ENCODE measurements at regions not wholly inside any gene's neighbourhood (a gene's known extent, or its start where the extent isn't known, plus 50 kb on each side); places are given as distances from the start of the nearest gene placed in this dataset.

DNA sequence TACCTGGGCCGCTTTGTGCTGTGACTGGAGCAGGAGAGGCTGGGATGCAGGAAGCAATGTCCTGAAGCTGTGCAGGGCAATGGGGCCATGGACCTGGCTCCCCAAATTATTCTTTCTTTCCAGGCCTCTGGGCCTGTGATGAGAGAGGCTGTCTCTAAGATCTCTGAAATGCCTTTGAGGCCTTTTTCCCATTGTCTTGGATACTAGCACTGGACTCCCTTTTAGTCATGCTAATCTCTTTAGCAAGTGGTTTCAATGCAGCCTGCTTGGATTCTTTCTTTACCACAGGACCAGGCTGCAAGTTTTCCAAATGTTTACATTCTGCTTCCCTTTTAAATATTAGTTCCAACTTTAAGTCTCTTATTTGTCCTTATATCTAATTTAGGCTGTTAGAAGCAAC lies 64.8 kb upstream of the SGO1 start:
- no peaks in the 10 kb centered on the region for H4K20me1 ChIP-seq (ENCODE audit: insufficient read depth)
- no TSS peak for BruUV-seq (replicated peaks)
- no peaks in the 10 kb centered on the region for H3K4me1 ChIP-seq (ENCODE audit: control insufficient read depth in 1 of 2, insufficient read depth in 2 of 2, low read length in 2 of 2)
- TF ChIP-seq POLR2A (IDR thresholded peaks at IDR 0.05; ENCODE audit: borderline replicate concordance, extremely low read depth, insufficient read depth, insufficient read length) (no peak), SIN3A (IDR thresholded peaks at IDR 0.05; ENCODE audit: low read depth) (no peak), TCF7L2 (IDR thresholded peaks at IDR 0.05; ENCODE audit: borderline replicate concordance, extremely low read depth, insufficient read depth, insufficient read length) (no peak), SRF (IDR thresholded peaks at IDR 0.05; ENCODE audit: low read depth) (no peak), ZFX (IDR thresholded peaks at IDR 0.05) (no peak)
- TF ChIP-seq, protein P1, sequence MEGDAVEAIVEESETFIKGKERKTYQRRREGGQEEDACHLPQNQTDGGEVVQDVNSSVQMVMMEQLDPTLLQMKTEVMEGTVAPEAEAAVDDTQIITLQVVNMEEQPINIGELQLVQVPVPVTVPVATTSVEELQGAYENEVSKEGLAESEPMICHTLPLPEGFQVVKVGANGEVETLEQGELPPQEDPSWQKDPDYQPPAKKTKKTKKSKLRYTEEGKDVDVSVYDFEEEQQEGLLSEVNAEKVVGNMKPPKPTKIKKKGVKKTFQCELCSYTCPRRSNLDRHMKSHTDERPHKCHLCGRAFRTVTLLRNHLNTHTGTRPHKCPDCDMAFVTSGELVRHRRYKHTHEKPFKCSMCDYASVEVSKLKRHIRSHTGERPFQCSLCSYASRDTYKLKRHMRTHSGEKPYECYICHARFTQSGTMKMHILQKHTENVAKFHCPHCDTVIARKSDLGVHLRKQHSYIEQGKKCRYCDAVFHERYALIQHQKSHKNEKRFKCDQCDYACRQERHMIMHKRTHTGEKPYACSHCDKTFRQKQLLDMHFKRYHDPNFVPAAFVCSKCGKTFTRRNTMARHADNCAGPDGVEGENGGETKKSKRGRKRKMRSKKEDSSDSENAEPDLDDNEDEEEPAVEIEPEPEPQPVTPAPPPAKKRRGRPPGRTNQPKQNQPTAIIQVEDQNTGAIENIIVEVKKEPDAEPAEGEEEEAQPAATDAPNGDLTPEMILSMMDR (IDR thresholded peaks at IDR 0.05 in 2 of 3, conservative IDR thresholded peaks at IDR 0.05 in 1 of 3; ENCODE audit: borderline replicate concordance in 1 of 3, insufficient read depth in 1 of 3, low read depth in 2 of 3, low read length in 2 of 3) = no peak
- no peak overlapping the region for H3K4me3 ChIP-seq (replicated peaks in 1 of 2; ENCODE audit: low read depth in 1 of 2, low read length in 2 of 2)
- H3K79me2 ChIP-seq (ENCODE audit: insufficient read depth, low read length) = no peaks in the 10 kb centered on the region
- no peak overlapping the region for H3K27ac ChIP-seq (ENCODE audit: low read depth, low read length)
- no peaks in the 10 kb centered on the region for H3K9me2 ChIP-seq (ENCODE audit: insufficient read depth)
- no peak for DNase-seq (ENCODE audit: low read depth, low spot score)
- intact Hi-C loops (cut with micrococcal nuclease) = no loop called here
- H3K9ac ChIP-seq (ENCODE audit: low read length) = no peak overlapping the region
- RAD21 ChIA-PET (ENCODE audit: low non-redundant PET in 1 of 2, low total read pairs in 2 of 2, uncharacterized antibody in 2 of 2, unreplicated experiment in 2 of 2) = no interaction called here
- ATAC-seq = no peak
- H2AFZ ChIP-seq (ENCODE audit: low read depth, low read length, poor library complexity, severe bottlenecking) = no peak overlapping the region
- H3K9me3 ChIP-seq (ENCODE audit: control insufficient read depth in 1 of 2, insufficient read depth in 1 of 2, low read depth in 1 of 2, low read length in 2 of 2) = no peaks in the 10 kb centered on the region
- CTCF ChIA-PET = no interaction called here
- H3K27me3 ChIP-seq (ENCODE audit: insufficient read depth, low read length) = no peaks in the 10 kb centered on the region
- POLR2A ChIA-PET = no interaction called here
- H3K36me3 ChIP-seq (ENCODE audit: control insufficient read depth in 1 of 2, insufficient read depth in 2 of 2, low read length in 2 of 2) = no peaks in the 10 kb centered on the region
- no peak overlapping the region for H3K4me2 ChIP-seq (ENCODE audit: low read length)

DNA sequence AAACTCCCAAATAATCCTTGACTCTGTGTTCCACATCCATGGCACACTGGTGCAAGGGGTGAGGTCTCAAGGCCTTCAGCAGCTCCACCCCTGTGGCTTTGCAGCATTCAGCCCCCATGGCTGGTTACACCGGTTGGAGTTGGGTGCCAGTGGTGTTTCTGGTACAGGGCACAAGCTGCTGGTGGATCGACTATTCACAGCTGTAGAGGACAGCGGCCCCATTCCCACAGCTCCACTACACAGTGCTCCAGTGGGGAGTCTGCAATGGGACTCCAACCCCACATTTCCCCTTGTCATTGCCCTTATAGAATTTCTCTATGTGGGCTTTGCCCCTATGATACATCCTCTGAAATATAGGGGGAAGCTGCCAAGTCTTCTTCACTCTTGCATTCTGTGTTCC lies 64.3 kb upstream of the SGO1 start:
- DNase-seq (ENCODE audit: low read depth, low spot score) = no peak
- Histone ChIP-seq H3K9me2 (ENCODE audit: insufficient read depth) (no peaks in the 10 kb centered on the region), H3K27me3 (ENCODE audit: insufficient read depth, low read length) (no peaks in the 10 kb centered on the region), H3K79me2 (ENCODE audit: insufficient read depth, low read length) (no peaks in the 10 kb centered on the region), H3K4me3 (replicated peaks in 1 of 2; ENCODE audit: low read depth in 1 of 2, low read length in 2 of 2) (no peak overlapping the region), H4K20me1 (ENCODE audit: insufficient read depth) (no peaks in the 10 kb centered on the region), H3K9ac (ENCODE audit: low read length) (no peak overlapping the region), H3K4me1 (ENCODE audit: control insufficient read depth in 1 of 2, insufficient read depth in 2 of 2, low read length in 2 of 2) (no peaks in the 10 kb centered on the region), H3K4me2 (ENCODE audit: low read length) (no peak overlapping the region), H2AFZ (ENCODE audit: low read depth, low read length, poor library complexity, severe bottlenecking) (no peak overlapping the region), H3K36me3 (ENCODE audit: control insufficient read depth in 1 of 2, insufficient read depth in 2 of 2, low read length in 2 of 2) (no peaks in the 10 kb centered on the region), H3K9me3 (ENCODE audit: control insufficient read depth in 1 of 2, insufficient read depth in 1 of 2, low read depth in 1 of 2, low read length in 2 of 2) (no peaks in the 10 kb centered on the region), H3K27ac (ENCODE audit: low read depth, low read length) (no peak overlapping the region)
- BruUV-seq (replicated peaks) = no TSS peak
- ChIA-PET CTCF (no interaction called here), RAD21 (ENCODE audit: low non-redundant PET in 1 of 2, low total read pairs in 2 of 2, uncharacterized antibody in 2 of 2, unreplicated experiment in 2 of 2) (no interaction called here), POLR2A (no interaction called here)
- no peak for TF ChIP-seq POLR2AphosphoS5 (IDR thresholded peaks at IDR 0.05; ENCODE audit: low read depth, low read length)
- TF ChIP-seq, protein P2, sequence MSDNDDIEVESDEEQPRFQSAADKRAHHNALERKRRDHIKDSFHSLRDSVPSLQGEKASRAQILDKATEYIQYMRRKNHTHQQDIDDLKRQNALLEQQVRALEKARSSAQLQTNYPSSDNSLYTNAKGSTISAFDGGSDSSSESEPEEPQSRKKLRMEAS (IDR thresholded peaks at IDR 0.05) = no peak
- no peak for TF ChIP-seq EGR1 (IDR thresholded peaks at IDR 0.05; ENCODE audit: low read depth)
- intact Hi-C loops (cut with micrococcal nuclease) = no loop called here
- ATAC-seq = no peak

Measured in HCT116 (cell line).